Liver (tissue), 6 donors: ENCODE measurements at regions not wholly inside any gene's neighbourhood (a gene's known extent, or its start where the extent isn't known, plus 50 kb on each side); places are given as distances from the start of the nearest gene placed in this dataset.
"Not testable (repeated sequence)": the region's sequence is repeated elsewhere in the genome, so short reads cannot be mapped to it uniquely, and the experiment has no call there.

ENCODE experiments used
- DNase-seq: peaks from one replicate; pipeline ENCODE4 v3.0.0-alpha.2; 2017; ENCODE audit warnings: low spot score
- H3K27ac ChIP-seq, 2 donors: one replicate each; pipeline ENCODE4 v1.7.0; 2013; ENCODE audit warnings: inconsistent platforms in 2 of 2, low read length in 2 of 2, control low read depth in 1 of 2, low read depth in 1 of 2, mild to moderate bottlenecking in 1 of 2
- H3K27me3 ChIP-seq, 4 donors: one replicate each; pipeline versions ENCODE4 v1.6.1 to v1.7.0; 2013; ENCODE audit warnings: low read length in 3 of 4, inconsistent platforms in 1 of 4, mild to moderate bottlenecking in 1 of 4, moderate library complexity in 1 of 4; ENCODE audit not compliant: control insufficient read depth in 4 of 4, insufficient read depth in 4 of 4
- H3K36me3 ChIP-seq, 4 donors: one replicate each; pipeline versions ENCODE4 v1.6.1 to v1.7.0; 2013; ENCODE audit warnings: low read length in 3 of 4, mild to moderate bottlenecking in 3 of 4, low read depth in 1 of 4, moderate library complexity in 1 of 4; ENCODE audit not compliant: control insufficient read depth in 4 of 4, insufficient read depth in 3 of 4
- H3K4me1 ChIP-seq, 4 donors: one replicate each; pipeline versions ENCODE4 v1.6.1 to v1.7.0; 2013; ENCODE audit warnings: low read length in 3 of 4, mild to moderate bottlenecking in 3 of 4, moderate library complexity in 1 of 4; ENCODE audit not compliant: control insufficient read depth in 4 of 4, insufficient read depth in 4 of 4
- H3K4me3 ChIP-seq, 3 donors: one replicate each; pipeline versions ENCODE4 v1.6.1 to v1.7.0; 2013; ENCODE audit warnings: low read length in 3 of 3, control low read depth in 1 of 3, low read depth in 1 of 3, mild to moderate bottlenecking in 1 of 3
- H3K9ac ChIP-seq, 2 donors: one replicate each; pipeline ENCODE4 v1.7.0; 2013; ENCODE audit warnings: low read length in 2 of 2, mild to moderate bottlenecking in 2 of 2, moderate library complexity in 2 of 2, control low read depth in 1 of 2, low read depth in 1 of 2
- H3K9me3 ChIP-seq, 4 donors: one replicate each; pipeline versions ENCODE4 v1.6.1 to v1.7.0; 2013; ENCODE audit warnings: low read length in 3 of 4; ENCODE audit not compliant: control insufficient read depth in 4 of 4
- WGBS: extraction: QIAGEN DNeasy Blood & Tissue Kit; methylation state at CpG from one replicate; pipeline ENCODE4 v1.1.7; 2013; 5-methylcytosine and 5-hydroxymethylcytosine counted together
- donor health status: healthy.
- donor health status: healthy.
- donor health status: healthy.

DNA sequence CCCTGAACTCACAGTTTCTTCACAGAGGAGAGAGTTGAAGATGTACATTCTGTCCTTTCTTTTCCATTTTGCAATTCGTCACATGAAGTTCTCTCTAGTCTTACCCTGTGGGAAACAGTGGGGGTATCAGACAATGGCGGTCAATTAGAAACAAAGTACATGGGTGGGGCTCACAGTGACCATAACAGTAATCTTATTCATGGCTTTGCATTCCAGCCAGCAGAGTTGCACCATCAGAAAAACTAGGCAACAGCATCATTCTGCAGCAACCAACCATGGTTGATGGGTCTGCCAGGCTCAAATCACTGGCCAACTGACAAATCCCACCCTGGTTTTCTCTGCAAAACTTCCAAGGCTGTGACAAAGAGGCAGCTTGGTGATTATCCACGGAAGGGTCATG, 414.7 kb upstream of the TSPY4 start:
- not testable (repeated sequence) for DNase-seq, H3K27me3 ChIP-seq, H3K27ac ChIP-seq, H3K4me3 ChIP-seq, H3K9ac ChIP-seq, H3K9me3 ChIP-seq, H3K36me3 ChIP-seq, H3K4me1 ChIP-seq
- 53% methylated on average over 3 of the region's 3 CpGs for WGBS
